GM12891 (cell line): ENCODE measurements at regions not wholly inside any gene's neighbourhood (a gene's known extent, or its start where the extent isn't known, plus 50 kb on each side); places are given as distances from the start of the nearest gene placed in this dataset.

Source experiments
- POLR2A ChIP-seq: IDR thresholded peaks from 2 replicates; pipeline ENCODE4 v1.6.1; 2011; ENCODE audit warnings: low read depth, low read length, control low read depth
- POLR2AphosphoS5 ChIP-seq: IDR thresholded peaks from 2 replicates; pipeline ENCODE4 v1.6.1; 2011; ENCODE audit warnings: low read depth, low read length, control low read depth
- POU2F2 ChIP-seq: IDR thresholded peaks from 2 replicates; pipeline ENCODE4 v1.6.1; 2011; ENCODE audit warnings: low read depth, mild to moderate bottlenecking, control low read depth, low read length, moderate library complexity
- TAF1 ChIP-seq: IDR thresholded peaks from 2 replicates; pipeline ENCODE4 v1.6.1; 2011; ENCODE audit warnings: low read depth, low read length, control low read depth

GRCh38 chr4:183765251-183765911 is 106.3 kb downstream of the TRAPPC11 start:
- no peak for TF ChIP-seq POLR2A
- TF ChIP-seq TAF1, result no peak
- no peak for TF ChIP-seq POU2F2
- no peak for TF ChIP-seq POLR2AphosphoS5
